Trophoblast cell (in vitro differentiated cells and primary cell): ENCODE measurements at regions not wholly inside any gene's neighbourhood (a gene's known extent, or its start where the extent isn't known, plus 50 kb on each side); places are given as distances from the start of the nearest gene placed in this dataset.

Source experiments
- DNase-seq, 2 donors: peaks; one replicate each; pipeline ENCODE4 v3.0.0-alpha.2; 2016
- H2AFZ ChIP-seq: 2 replicates; pipeline ENCODE4 v1.6.1; 2013; ENCODE audit warnings: low read length, moderate library complexity, mild to moderate bottlenecking; ENCODE audit not compliant: insufficient read depth, poor library complexity
- H2AK5ac ChIP-seq: 2 replicates; pipeline ENCODE4 v1.6.1; 2013; ENCODE audit warnings: mild to moderate bottlenecking, low read length
- H2BK120ac ChIP-seq: 2 replicates; pipeline ENCODE4 v1.6.1; 2013; ENCODE audit warnings: low read length, mild to moderate bottlenecking, moderate library complexity; ENCODE audit not compliant: insufficient read depth, poor library complexity
- H2BK12ac ChIP-seq: 2 replicates; pipeline ENCODE4 v1.6.1; 2013; ENCODE audit warnings: mild to moderate bottlenecking, low read length, moderate library complexity
- H2BK5ac ChIP-seq: 2 replicates; pipeline ENCODE4 v1.6.1; 2013; ENCODE audit warnings: low read length, low read depth, moderate library complexity, mild to moderate bottlenecking; ENCODE audit not compliant: poor library complexity
- H3K14ac ChIP-seq: 2 replicates; pipeline ENCODE4 v1.6.1; 2013; ENCODE audit warnings: mild to moderate bottlenecking, low read length
- H3K18ac ChIP-seq: 2 replicates; pipeline ENCODE4 v1.6.1; 2013; ENCODE audit warnings: mild to moderate bottlenecking, low read length
- H3K23ac ChIP-seq: 2 replicates; pipeline ENCODE4 v1.6.1; 2013; ENCODE audit warnings: low read length
- H3K27ac ChIP-seq: 2 replicates; pipeline ENCODE4 v1.5.1; 2013; ENCODE audit warnings: low read depth, mild to moderate bottlenecking, inconsistent platforms, low read length, moderate library complexity
- H3K27me3 ChIP-seq: 2 replicates; pipeline ENCODE4 v1.6.1; 2013; ENCODE audit warnings: inconsistent platforms, mild to moderate bottlenecking, low read length, moderate library complexity; ENCODE audit not compliant: insufficient read depth
- H3K36me3 ChIP-seq, 2 experiments: 1 replicate in 1 of 2; 2 replicates in 1 of 2; pipeline ENCODE4 v1.6.1; 2013; ENCODE audit warnings: low read length in 2 of 2, mild to moderate bottlenecking in 2 of 2, moderate library complexity in 1 of 2; ENCODE audit not compliant: insufficient read depth in 2 of 2, control insufficient read depth in 1 of 2
- H3K4ac ChIP-seq: 2 replicates; pipeline ENCODE4 v1.6.1; 2013; ENCODE audit warnings: low read depth, mild to moderate bottlenecking, low read length, moderate library complexity
- H3K4me1 ChIP-seq, 2 experiments: 1 replicate in 1 of 2; 2 replicates in 1 of 2; pipeline ENCODE4 v1.6.1; 2013; ENCODE audit warnings: low read length in 2 of 2, mild to moderate bottlenecking in 2 of 2, moderate library complexity in 1 of 2; ENCODE audit not compliant: insufficient read depth in 2 of 2, control insufficient read depth in 1 of 2
- H3K4me2 ChIP-seq: 2 replicates; pipeline ENCODE4 v1.6.1; 2013; ENCODE audit warnings: inconsistent platforms, mild to moderate bottlenecking, low read length, moderate library complexity
- H3K4me3 ChIP-seq: 2 replicates; pipeline ENCODE4 v1.5.1; 2013; ENCODE audit warnings: mild to moderate bottlenecking, low read depth, low read length, inconsistent platforms
- H3K79me1 ChIP-seq: one replicate; pipeline ENCODE4 v1.6.1; 2013; ENCODE audit warnings: low read length
- H3K79me2 ChIP-seq: 2 replicates; pipeline ENCODE4 v1.6.1; 2013; ENCODE audit warnings: low read length, mild to moderate bottlenecking; ENCODE audit not compliant: control insufficient read depth, insufficient read depth, poor library complexity
- H3K9ac ChIP-seq: 2 replicates; pipeline ENCODE4 v1.6.1; 2013; ENCODE audit warnings: mild to moderate bottlenecking, low read length
- H3K9me3 ChIP-seq: 2 replicates; pipeline ENCODE4 v1.6.1; 2013; ENCODE audit warnings: low read depth, mild to moderate bottlenecking, control low read depth, inconsistent platforms, low read length; ENCODE audit not compliant: insufficient read depth
- H4K12ac ChIP-seq: 2 replicates; pipeline ENCODE4 v1.6.1; 2013; ENCODE audit warnings: low read depth, mild to moderate bottlenecking, low read length, moderate library complexity
- H4K8ac ChIP-seq: 2 replicates; pipeline ENCODE4 v1.6.1; 2013; ENCODE audit warnings: low read depth, mild to moderate bottlenecking, low read length, moderate library complexity
- H4K91ac ChIP-seq: one replicate; pipeline ENCODE4 v1.6.1; 2013; ENCODE audit warnings: low read depth, mild to moderate bottlenecking, low read length, moderate library complexity
- WGBS: extraction: QIAGEN DNeasy Blood & Tissue Kit; methylation state at CpG from one replicate; pipeline ENCODE4 v1.1.7; 2013; ENCODE audit warnings: missing lambda C conversion rate; ENCODE audit not compliant: insufficient read length, insufficient coverage; ENCODE audit errors: extremely low coverage; 5-methylcytosine and 5-hydroxymethylcytosine counted together

DNA sequence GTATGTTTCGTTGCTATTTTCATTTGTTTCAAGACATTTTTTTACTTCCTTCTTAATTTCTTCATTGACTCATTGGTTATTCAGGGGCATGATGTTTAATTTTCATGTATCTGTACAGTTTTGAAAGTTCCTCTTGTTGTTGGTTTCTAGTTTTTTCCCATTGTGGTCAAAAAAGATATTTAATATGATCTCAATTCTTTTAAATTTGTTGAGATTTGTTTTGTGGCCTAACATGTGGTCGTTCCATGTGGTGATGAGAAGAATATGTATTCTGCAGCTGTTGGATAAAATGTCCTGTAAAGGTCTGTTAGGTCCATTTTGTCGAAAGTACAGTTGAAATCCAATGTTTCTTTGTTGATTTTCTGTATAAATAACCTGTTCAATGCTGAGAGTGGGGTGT lies 110.3 kb upstream of the MAP4K4 start:
- no CpG with 5 or more reads among the region's 3 CpGs for WGBS
- Histone ChIP-seq H3K9me3 (no peaks in the 10 kb centered on the region), H2AFZ (no peak overlapping the region), H3K14ac (no peak overlapping the region), H3K36me3 (no peaks in the 10 kb centered on the region), H3K79me1 (no peaks in the 10 kb centered on the region), H3K4me2 (no peak overlapping the region), H3K79me2 (no peaks in the 10 kb centered on the region), H2AK5ac (no peak overlapping the region), H2BK120ac (no peak overlapping the region), H3K23ac (no peak overlapping the region), H3K9ac (no peak overlapping the region), H3K27me3 (no peaks in the 10 kb centered on the region), H4K8ac (no peak overlapping the region), H3K4ac (no peak overlapping the region), H2BK12ac (no peak overlapping the region), H3K4me3 (no peak overlapping the region), H3K27ac (no peak overlapping the region), H4K91ac (no peak overlapping the region), H2BK5ac (no peak overlapping the region), H3K4me1 (no peaks in the 10 kb centered on the region), H3K18ac (no peak overlapping the region), H4K12ac (no peak overlapping the region)
- DNase-seq: no peak

DNA sequence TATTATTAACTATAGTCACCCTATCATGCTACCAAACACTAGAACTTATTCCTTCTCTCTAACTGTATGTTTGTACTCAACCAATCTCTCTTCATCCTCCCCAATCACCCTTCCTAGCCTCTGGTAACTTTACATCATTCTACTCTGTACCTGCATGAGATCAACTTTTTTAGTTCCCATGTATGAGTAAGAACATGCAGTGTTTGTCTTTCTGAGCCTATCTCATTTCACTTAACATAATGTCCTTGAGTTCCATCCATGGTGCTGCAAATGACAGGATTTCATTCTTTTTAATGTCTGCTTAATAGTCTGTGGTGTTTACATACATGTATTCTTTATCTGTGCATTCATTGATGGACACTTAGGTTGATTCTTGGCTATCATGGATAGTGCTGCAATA lies 108.9 kb upstream of the RFX8 start:
- H3K9ac ChIP-seq: no peak overlapping the region
- DNase-seq: no peak
- H4K12ac ChIP-seq: no peak overlapping the region
- H2AFZ ChIP-seq: no peak overlapping the region
- no peak overlapping the region for H4K91ac ChIP-seq
- H3K79me2 ChIP-seq: no peaks in the 10 kb centered on the region
- H2BK12ac ChIP-seq: no peak overlapping the region
- no peaks in the 10 kb centered on the region for H3K36me3 ChIP-seq
- H3K4ac ChIP-seq: no peak overlapping the region
- no peak overlapping the region for H3K14ac ChIP-seq
- H3K23ac ChIP-seq: no peak overlapping the region
- no peak overlapping the region for H2BK5ac ChIP-seq
- no peak overlapping the region for H2BK120ac ChIP-seq
- no peaks in the 10 kb centered on the region for H3K9me3 ChIP-seq
- H4K8ac ChIP-seq: no peak overlapping the region
- no peak overlapping the region for H3K27ac ChIP-seq
- H3K79me1 ChIP-seq: no peaks in the 10 kb centered on the region
- H3K27me3 ChIP-seq: no peaks in the 10 kb centered on the region
- no peak overlapping the region for H2AK5ac ChIP-seq
- no peak overlapping the region for H3K4me3 ChIP-seq
- H3K4me2 ChIP-seq: no peak overlapping the region
- H3K18ac ChIP-seq: no peak overlapping the region
- H3K4me1 ChIP-seq: no peaks in the 10 kb centered on the region

DNA sequence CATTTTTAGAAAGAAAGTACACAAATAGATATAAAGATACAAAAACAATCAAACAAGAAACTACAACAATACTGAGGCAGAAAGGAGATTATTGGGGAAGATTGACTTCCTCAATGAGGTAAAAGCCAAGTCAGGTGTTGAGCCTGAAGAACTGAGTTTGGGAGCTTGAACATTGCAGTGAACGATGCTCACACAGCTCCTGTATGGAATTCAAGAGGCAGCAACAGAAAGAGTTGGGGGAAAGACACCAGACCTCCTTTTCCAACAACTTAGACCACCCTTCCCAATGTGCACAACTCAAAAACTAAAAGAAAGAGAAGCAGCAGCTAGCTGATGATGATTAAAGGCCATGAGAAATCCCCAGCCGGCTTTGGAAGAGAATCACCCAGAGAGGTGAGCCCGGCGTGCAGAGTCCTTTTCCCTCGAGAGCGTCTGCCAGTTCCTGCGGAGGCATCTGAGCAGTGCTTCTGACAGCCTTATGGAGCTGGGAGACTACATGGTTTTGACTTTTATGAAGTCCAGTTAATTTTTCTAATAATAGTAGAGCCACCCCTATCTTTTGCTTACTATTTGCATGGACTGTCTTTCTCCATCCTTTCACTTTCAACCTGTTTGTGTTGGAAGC lies 106.9 kb upstream of the RFX8 start:
- H3K4me3 ChIP-seq: no peak overlapping the region
- no peak overlapping the region for H2BK120ac ChIP-seq
- no peaks in the 10 kb centered on the region for H3K79me1 ChIP-seq
- no peak overlapping the region for H4K12ac ChIP-seq
- H2BK5ac ChIP-seq: no peak overlapping the region
- no peak overlapping the region for H3K4ac ChIP-seq
- no peaks in the 10 kb centered on the region for H3K79me2 ChIP-seq
- no peak for DNase-seq
- H3K27me3 ChIP-seq: no peaks in the 10 kb centered on the region
- H3K27ac ChIP-seq: no peak overlapping the region
- no peak overlapping the region for H3K18ac ChIP-seq
- H3K9ac ChIP-seq: no peak overlapping the region
- H3K36me3 ChIP-seq: no peaks in the 10 kb centered on the region
- H2BK12ac ChIP-seq: no peak overlapping the region
- no peak overlapping the region for H2AFZ ChIP-seq
- no peak overlapping the region for H3K4me2 ChIP-seq
- no peak overlapping the region for H3K23ac ChIP-seq
- no peaks in the 10 kb centered on the region for H3K9me3 ChIP-seq
- H4K8ac ChIP-seq: no peak overlapping the region
- no peak overlapping the region for H4K91ac ChIP-seq
- WGBS: no CpG with 5 or more reads among the region's 7 CpGs
- H3K4me1 ChIP-seq: no peaks in the 10 kb centered on the region
- H3K14ac ChIP-seq: no peak overlapping the region
- no peak overlapping the region for H2AK5ac ChIP-seq

DNA sequence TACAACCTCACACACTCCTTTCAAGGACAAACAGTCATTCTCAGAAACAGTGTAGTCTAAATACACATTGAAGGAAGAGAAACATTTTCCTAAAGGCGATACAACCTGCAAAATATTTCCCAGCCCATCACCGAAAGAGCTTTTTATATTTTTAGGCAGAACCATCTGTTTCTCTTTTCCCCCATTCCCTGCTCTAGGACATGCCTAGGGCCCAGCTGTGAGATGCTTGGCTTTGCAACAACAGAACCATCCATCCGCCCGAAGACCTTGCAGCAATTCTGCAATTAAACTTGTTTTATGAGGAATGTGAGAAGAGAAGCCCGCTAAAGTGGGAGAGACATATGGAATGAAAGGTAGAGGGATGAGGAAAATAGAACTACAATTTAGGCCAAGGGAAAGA lies 105.6 kb upstream of the RFX8 start:
- Histone ChIP-seq H3K9ac (no peak overlapping the region), H2BK5ac (no peak overlapping the region), H3K4me3 (no peak overlapping the region), H3K36me3 (no peaks in the 10 kb centered on the region), H4K91ac (no peak overlapping the region), H2AFZ (no peak overlapping the region), H3K4me1 (no peaks in the 10 kb centered on the region), H3K27ac (no peak overlapping the region), H3K4ac (no peak overlapping the region), H2BK12ac (no peak overlapping the region), H4K12ac (no peak overlapping the region), H3K18ac (no peak overlapping the region), H2BK120ac (no peak overlapping the region), H3K79me1 (no peaks in the 10 kb centered on the region), H4K8ac (no peak overlapping the region), H3K23ac (no peak overlapping the region), H3K9me3 (peaks cover 1% of the 10 kb centered on the region), H3K27me3 (no peaks in the 10 kb centered on the region), H2AK5ac (no peak overlapping the region), H3K14ac (no peak overlapping the region), H3K79me2 (no peaks in the 10 kb centered on the region), H3K4me2 (no peak overlapping the region)
- no CpG with 5 or more reads among the region's 5 CpGs for WGBS
- no peak for DNase-seq
